Left renal pelvis (tissue), 4 donors: ENCODE measurements at regions not wholly inside any gene's neighbourhood (a gene's known extent, or its start where the extent isn't known, plus 50 kb on each side); places are given as distances from the start of the nearest gene placed in this dataset.

Source experiments
- DNase-seq, 4 donors: peaks; one replicate each; pipeline ENCODE4 v3.0.0-alpha.2; 2013; ENCODE audit warnings: low read depth in 4 of 4, low spot score in 3 of 4

DNA sequence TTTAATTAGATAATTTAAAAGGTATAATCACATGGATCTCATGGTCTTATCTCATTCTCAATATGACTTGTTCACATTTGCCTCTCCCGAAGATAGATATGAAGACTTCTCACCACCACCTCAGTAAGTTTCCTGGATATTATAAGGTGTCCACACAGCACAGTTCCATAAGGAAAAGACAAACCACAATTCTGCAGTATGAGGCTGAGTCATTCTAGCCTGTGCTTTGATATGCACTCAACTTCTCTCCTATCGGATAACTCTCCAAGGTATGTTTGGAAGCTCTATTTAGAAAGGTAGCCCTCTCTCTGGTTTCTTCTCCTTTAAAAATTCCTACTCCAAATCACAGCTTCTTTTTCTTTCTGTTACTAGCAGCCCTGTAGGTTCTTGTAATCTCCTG, 612.8 kb downstream of the ZPLD1 start:
- DNase-seq: no peak

DNA sequence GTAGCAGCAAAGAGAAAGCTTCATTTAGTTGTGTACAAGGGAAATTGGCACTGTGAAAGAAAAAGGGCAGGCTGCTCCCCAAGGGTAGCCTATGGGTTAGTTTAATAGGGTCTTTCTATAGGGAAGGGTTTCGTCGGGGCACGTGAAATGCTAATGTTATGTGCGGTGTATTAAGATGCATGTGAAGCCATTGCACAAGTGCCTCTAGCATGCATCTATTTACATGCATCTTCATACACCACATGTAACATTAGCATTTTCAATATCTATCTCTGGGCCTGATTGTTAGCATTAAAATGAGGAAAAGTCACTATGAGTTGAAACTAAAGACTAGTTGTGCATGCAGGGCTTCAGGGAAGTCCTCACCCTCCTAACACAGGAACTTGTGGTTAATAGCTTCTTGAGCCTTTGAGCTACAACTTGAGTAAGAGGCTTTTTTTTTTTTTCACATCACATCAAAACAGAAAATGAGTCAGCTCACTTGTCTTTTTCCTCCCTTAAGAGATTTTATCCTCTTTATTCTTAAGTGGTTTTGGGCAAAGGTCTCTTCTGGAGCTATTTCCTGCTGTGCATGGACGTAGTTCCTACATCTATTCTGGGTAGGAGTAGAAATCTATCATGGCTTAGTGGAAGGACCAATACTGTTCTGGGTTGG, 613.4 kb downstream of the ZPLD1 start:
- no peak for DNase-seq

DNA sequence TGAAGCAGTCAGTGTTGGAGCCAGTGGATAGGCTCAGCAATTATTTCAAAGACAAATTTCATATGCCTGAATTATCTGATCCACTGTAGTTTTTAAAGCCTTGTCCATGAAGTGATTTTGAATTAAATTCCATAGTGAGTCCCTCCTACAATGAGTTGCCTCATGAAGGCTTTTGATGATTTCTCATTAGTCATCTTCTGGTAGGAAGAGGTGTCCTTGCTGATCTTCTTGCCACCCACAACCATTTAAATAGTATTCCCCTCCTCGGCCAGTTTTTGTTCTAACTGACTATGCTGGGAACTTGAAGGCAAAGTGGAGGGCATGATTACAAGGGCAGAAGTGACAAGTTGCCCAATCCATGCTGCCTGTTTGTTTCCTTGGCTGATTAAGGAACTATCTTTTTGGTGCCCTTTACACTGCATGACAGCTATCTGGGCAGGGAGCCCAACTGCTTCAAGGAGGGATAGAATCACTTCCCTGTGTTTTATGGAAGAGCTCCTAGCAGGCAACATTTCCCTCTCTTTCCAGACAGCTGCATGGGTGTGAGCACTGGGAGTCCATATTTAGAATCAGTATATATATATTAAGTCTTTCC, 617.5 kb downstream of the ZPLD1 start:
- DNase-seq: no peak

DNA sequence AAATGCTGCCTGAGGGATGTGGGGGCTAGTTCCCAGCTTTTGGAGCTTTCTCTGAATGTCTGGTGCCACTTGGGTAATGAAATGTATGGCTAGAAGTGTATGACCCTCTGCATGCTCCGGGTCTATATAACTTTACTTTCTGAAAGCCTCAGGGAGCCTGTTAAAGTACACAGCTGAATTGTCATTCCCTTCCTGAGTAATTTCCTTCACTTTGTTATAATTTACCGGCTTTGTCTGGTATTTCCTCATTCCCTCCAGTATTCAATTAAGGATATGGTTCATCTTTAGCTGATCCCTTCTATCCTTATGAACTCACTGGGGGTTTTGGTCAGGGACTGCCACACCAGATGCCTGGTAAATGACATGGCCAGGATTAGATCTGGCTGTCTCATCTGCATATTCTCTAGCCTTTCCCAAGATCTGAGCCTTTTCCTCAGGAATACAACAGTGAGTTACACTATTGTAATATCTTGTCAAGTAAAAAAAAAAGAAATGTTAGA, 620.3 kb downstream of the ZPLD1 start:
- no peak for DNase-seq

DNA sequence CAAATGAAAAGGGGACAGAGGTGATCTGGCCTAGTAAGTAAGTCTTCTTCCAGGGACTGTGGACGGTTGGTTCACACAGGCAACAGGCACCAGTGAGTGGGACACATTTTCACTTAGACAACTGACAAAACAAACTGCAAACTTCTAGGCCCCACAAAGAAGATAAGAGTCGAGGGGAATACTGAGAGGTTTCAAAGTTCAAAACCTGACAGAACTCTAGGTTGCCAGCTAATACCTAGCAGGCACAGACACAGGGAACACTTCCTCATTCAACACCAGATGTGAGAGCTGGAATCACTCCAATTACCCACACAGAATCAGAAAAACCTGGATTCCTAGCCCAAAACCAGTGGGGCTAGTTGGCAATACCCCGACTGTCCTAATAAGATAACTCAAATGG, 621.7 kb downstream of the ZPLD1 start:
- DNase-seq: no peak

DNA sequence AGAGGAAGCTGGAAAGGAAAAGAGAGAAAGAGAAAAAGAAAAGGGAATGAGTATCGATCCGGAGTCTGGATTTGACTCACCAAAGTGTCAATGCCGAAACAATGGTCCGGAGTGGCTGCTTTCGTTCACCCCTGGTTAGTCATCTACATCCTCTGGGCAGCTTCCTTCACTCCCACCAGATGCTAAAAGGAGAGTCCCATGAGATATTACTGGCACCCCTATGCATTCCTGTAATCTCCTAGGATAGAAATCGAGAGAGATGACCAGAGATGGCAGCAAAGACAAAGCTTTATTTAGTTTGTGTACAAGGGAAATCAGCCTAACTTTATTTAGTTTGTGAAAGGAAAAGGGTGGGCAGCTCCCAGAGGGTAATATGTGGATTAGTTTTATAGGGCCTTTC, 622.2 kb downstream of the ZPLD1 start:
- no peak for DNase-seq

DNA sequence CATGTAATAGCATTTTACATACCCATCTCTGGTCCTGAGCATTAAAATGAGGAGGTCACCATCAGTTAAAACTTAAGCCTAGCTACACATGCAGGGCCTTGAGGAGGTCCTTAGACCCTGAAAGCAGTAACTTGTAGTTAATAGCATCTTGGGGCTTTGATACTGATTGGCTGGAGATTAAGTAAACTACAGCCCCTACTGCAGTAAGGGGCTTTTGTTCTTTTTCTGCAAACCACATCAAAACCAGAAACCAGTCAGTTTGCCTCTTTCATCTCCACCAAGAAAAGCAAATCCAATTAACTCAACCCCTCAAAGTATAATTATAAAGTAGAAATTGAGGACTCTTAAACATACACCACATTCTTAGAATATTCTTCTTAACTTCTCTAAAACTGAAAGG, 622.7 kb downstream of the ZPLD1 start:
- no peak for DNase-seq

DNA sequence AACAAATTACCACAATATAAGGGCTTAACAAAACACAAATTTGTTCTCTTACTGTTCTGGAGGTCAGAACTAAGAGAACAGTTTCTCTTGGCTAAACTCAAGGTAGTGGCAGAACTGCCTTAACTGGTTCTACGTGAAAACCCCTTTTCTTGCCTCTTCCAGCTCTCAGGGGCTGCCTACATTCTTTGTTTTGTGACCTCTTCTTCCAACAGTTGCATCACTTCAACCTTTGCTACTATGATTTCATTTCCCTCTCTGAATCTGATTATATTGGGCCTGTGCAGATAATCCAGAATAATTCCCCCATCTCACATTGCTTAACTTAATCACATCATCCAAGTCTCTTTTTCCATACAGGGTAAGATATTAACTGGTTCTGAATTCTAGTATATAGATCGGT, 624.6 kb downstream of the ZPLD1 start:
- DNase-seq: no peak

DNA sequence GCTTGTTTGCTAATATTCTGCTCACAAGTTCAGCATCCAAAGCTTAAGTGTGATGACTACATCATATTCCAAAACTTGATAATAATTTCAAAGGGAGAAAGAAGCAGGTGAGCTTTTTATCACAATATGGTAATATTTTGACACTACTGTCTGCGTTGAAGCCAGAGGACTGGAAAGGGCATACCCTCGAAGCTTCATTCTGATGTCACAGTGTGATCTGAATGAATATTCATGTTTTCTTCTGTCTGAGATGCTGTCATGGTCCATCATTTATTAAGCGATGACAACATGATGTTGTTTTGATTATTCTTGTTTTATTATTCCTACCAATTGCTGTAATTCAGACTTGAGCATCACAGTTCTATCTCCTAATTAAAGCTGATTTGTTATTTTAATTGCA, 625.4 kb downstream of the ZPLD1 start:
- DNase-seq: no peak

DNA sequence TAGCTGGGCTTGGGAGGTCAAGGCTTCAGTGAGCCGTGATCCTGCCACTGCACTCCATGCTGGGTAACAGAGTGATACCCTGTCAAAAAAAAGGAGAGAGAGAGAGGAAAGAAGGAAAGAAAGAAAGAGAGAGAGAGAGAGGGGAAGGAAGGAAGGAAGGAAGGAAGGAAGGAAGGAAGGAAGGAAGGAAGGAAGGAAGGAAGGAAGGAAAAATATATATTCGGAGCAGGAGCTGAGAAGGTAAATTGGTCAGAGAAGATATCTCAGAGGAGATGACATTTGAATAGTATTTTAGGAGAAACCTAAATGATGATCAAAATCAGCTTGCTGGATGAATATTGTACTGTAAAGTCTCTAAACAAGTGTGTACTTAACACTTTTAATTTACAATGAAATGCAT, 633.1 kb downstream of the ZPLD1 start:
- DNase-seq: no peak

DNA sequence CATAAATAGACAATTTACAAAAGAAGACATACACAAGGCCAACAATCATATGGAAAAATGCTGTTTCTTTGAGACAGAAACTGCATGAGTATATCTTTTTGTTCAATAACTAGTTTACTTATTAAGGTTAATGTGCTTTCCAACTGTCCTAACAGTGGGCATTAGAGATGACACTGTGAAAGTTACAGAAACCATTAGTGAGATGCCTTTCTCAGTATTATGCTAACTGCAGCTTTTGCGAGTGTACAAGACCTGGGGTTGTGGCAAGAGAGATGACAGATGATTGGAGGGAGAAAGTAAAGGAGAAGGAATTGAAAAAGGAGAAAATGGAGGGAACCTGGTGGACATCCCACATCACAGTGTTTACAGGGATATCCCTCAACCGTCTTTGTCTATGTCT, 640.5 kb downstream of the ZPLD1 start:
- no peak for DNase-seq

DNA sequence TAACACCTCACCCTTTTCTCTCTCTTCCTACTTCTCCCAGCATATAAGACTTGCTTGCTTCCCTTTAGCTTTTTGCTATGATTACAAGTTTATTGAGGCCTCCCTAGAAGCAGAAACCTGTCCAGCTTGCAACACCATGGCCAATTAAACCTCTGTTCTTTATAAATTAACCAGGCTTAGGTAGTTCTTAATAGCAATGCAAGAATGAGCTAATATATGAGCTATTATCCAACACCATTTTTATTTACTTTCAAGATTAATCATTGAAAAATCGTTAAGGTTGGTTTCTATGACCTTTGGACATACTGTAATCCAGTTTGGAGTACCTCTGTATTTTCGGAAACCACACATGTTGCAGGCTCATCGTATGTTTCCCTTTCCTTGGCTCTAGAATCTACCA, 643.1 kb downstream of the ZPLD1 start:
- no peak for DNase-seq

DNA sequence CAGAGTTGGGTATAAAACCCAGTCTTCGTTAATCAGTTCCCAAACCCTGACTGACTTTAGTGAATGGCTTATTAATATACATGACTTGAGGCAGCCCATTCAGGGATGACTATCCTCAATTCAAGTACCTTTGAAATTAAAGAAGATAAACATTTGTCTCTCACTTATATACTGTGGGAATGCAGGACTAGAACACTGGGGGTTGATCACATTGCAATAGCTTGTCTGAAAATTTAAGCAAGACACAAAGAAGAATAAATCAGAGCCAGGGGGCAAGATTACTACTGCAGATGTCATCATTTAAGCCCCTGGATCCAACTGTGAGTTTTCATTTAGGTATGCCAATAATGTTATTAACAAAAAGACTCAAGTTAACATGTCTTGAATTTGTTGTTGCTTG, 647.7 kb downstream of the ZPLD1 start:
- no peak for DNase-seq

DNA sequence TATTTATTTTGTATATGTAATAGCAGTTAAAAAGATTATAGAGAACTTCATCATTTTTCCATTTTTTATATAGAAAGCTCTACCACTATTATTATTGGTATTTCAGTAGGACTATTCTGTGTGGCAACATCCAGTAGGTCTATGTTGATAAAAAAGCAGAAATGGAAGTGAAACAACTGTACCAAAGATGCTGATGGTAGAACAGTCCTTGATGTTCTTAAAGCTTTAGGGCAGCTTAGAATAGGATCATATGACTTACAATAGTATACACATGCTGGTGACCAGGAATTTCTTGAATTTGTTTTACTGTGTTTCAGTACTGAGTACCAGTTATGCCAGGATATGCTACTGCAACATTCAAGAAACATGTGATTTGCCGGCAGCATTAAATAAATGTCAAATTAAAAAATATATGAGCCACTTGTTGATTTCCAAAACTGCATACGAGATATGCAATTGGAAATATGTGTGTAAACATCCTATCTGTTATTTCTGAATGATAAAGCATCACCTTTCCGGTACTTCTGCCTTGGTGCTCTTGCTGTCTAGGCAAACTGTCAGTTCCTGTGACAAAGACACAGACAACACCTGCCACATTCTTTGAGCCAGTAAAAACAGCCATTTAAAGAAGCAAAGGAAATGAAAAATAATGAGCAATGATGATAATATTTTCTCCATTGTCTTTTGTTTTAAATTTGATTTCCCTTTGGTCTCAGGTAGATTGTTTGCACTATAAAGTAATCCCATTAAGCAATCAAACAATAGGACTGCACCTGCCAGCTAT, 649.2 kb downstream of the ZPLD1 start:
- no peak for DNase-seq

DNA sequence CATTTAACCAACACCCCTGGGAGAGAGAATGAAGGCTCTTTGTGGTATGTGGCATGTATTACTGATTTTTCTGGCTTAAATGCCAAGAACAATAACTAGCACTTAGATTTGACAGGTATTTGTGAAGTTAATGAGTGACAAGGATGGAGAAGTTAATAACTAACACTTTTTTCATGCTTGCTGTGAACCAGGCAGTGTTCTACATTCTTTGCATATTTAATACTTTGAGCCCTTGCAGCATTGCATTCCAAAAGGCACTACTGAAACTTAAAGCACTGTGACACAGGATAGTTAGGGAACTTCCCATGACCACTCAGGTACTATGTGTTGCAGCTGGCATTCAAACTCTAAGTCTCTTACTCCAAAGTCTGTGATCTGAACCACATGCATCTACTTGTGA, 650.6 kb downstream of the ZPLD1 start:
- DNase-seq: peak; percentile 29 to 53 (median 40)

DNA sequence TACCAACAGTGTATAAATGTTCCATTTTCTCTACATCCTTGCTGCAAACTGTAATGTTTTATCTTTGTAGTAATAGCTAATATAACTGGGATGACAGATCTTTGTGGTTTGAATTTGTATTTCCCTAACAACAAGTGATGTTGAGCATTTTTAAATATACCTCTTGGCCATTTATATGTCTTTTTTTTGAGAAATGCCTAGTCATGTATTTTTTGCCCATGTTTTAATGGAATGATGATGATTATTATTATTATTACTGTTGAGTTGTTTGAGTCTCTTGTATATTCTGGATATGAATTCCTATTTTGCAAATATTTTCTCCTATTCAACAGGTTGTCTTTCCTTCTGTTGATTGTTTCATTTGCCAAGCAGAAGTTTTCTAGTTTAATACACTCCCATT, 654.9 kb downstream of the ZPLD1 start:
- DNase-seq: no peak

DNA sequence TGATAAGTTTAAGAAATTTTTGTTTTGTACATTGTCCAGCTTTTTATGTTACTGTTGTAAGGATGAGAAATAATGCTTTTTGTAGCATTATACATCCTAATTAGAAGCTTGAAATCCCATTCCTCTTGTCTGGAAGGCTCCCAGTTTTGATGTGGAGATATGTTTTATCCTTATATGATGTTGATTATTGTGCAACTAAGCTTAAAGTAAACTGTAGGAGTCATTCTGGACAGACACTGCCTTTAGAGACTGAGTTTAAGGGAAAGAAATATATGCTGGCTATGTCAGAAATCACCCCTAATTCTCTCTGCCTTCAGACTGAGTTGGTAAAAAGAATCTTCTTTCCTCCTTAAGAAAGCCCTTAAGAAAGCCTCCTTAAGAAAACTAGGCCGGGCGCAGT, 670.4 kb downstream of the ZPLD1 start:
- no peak for DNase-seq

DNA sequence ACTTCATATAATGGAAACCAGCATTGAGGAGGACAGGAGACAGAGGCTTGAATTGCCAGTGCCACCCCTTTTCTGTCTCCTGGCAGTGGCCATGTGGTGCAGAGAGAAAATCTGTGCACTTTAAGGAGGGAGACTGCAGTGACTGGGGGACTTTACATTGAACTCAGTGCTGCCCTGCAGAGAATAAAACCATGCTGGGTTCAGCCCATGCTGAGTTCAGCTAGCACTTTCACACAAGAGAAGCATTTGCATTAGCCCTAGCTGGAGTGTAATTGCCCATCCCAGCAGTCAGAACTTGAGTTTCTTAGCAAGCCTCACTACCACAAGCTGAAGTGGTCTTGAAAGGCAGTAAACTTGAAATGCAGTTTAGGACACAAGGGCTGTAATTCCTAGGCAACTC, 677.5 kb downstream of the ZPLD1 start:
- no peak for DNase-seq

DNA sequence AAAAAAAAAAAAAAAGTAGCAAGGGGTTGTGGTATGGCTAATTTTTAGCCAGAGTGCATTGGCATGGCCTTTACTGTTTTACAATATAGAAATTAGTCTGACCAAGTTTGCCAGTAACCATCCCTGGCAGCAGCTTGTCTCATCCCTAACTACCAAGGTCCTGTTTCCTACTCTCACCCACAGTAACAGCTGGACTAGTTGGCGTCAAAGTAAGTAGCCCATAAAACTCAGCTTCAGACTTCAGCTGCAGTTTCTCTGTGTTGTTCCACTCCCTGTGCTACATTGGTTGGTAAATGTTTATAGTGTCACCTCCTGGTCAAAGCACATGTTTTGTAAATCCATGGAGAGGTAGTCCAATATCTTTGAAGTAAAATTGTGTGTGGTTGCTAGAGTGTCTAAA, 691.3 kb downstream of the ZPLD1 start:
- no peak for DNase-seq

DNA sequence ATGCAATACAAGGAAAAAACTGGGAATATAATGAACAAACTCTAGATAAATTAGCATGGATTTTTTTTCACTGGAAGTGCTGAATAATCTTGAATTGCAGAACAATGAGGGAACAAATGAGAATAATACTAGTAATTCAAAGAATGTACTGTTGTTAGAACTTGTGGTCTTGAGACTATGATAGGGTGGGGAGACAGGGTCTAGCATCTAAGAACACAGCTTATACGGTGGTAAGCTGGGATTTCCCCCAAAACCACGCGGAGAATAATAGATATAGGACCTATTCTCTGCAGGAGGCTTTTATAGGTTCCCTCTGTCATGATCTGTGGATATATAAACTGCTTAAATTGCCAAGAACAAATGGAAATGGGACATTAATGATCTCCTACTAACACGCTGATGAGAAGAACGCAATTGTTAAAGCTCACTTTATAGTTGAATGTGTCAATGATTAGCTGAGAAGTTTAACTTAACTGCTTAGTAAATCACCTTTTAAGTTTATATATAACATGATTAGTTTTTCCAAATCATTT, 692.3 kb downstream of the ZPLD1 start:
- DNase-seq: no peak

DNA sequence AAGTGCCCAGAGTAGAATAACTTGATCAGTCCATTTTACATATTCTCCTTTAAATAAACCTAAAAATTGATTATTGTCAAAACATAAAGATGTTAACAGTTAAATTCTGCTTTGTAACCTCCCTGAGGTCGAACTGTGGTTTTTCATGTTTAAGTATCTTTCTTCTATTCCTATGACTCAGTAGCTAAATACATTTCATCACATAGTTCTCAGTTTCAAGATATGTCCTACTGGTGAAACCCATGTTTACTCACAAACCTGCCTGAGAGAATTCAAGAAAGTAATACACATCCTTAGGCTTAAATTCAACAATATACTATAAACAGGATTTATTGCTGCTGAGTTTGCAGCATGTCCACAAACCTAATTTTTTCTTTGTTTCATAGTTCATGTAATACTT, 692.9 kb downstream of the ZPLD1 start:
- no peak for DNase-seq
